Stomach (tissue), 8 donors: ENCODE measurements at regions not wholly inside any gene's neighbourhood (a gene's known extent, or its start where the extent isn't known, plus 50 kb on each side); places are given as distances from the start of the nearest gene placed in this dataset.

Experiments
- DNase-seq, 2 donors: peaks; one replicate each; pipeline versions ENCODE4 v3.0.0 to v3.0.0-alpha.2; 2013 to 2019
- H3K27ac ChIP-seq, 5 donors: fragments of 200-600 bp in 4 of 5; sonication (generic) in 4 of 5; one replicate each; pipeline ENCODE4 v1.5.1; 2013 to 2019; ENCODE audit warnings: mild to moderate bottlenecking in 1 of 5, moderate library complexity in 1 of 5
- H3K27me3 ChIP-seq, 3 donors: fragments of 200-600 bp; sonication (generic); one replicate each; pipeline ENCODE4 v1.5.1; 2017 to 2019; ENCODE audit warnings: mixed run types in 1 of 3
- H3K36me3 ChIP-seq, 4 donors: fragments of 200-600 bp; sonication (generic); 1 replicate in 3 of 4; 2 replicates in 1 of 4; pipeline ENCODE4 v1.5.1; 2016 to 2019
- H3K4me1 ChIP-seq, 4 donors: fragments of 200-600 bp; sonication (generic); one replicate each; pipeline ENCODE4 v1.5.1; 2016 to 2019
- H3K4me3 ChIP-seq, 4 donors: fragments of 200-600 bp; sonication (generic) in 3 of 4; one replicate each; pipeline ENCODE4 v1.5.1; 2016 to 2019; ENCODE audit warnings: mild to moderate bottlenecking in 1 of 4
- H3K9me3 ChIP-seq, 4 donors: fragments of 200-600 bp; sonication (generic); one replicate each; pipeline ENCODE4 v1.5.1; 2016 to 2019
- EP300 ChIP-seq: sonication (generic); formaldehyde crosslinking; IDR thresholded peaks from one replicate; pipeline ENCODE4 v1.6.1; 2017; ENCODE audit warnings: antibody characterized with exemption
- POLR2A ChIP-seq, 4 donors: fragments of 450-650 bp; IDR thresholded peaks; one replicate each; pipeline ENCODE4 v1.6.1; 2016; ENCODE audit warnings: antibody characterized with exemption in 4 of 4, control low read depth in 2 of 4, mild to moderate bottlenecking in 1 of 4, moderate library complexity in 1 of 4
- POLR2AphosphoS5 ChIP-seq, 3 donors: sonication (generic); formaldehyde crosslinking; IDR thresholded peaks; one replicate each; pipeline ENCODE4 v1.6.1; 2016; ENCODE audit warnings: antibody characterized with exemption in 3 of 3
- WGBS, 5 donors: extraction: QIAGEN DNeasy Blood & Tissue Kit in 3 of 5; methylation state at CpG; one replicate each; pipeline versions ENCODE4 v1.1.5 to v1.1.7; 2013 to 2018; 5-methylcytosine and 5-hydroxymethylcytosine counted together
- intact Hi-C: fragments of 100-400 bp; cut with DNase I; formaldehyde crosslinking; loops from one replicate; pipeline ENCODE4 v1.15.1; 2023; ENCODE audit warnings: low total_unique reads
- TF ChIP-seq, protein P1 (sequence below), 7 experiments: fragments of 450-650 bp in 4 of 7; fragments of 200-600 bp in 3 of 7; sonication (generic) in 3 of 7; IDR thresholded peaks; one replicate each; pipeline ENCODE4 v1.5.1; 2016 to 2019; ENCODE audit warnings: antibody characterized with exemption in 7 of 7, control low read depth in 2 of 7, mild to moderate bottlenecking in 1 of 7
- donor health status: healthy with polysubstance abuse.
- donor health status: Bipolar disorder and iron deficiency.
- donor health status: healthy.

DNA sequence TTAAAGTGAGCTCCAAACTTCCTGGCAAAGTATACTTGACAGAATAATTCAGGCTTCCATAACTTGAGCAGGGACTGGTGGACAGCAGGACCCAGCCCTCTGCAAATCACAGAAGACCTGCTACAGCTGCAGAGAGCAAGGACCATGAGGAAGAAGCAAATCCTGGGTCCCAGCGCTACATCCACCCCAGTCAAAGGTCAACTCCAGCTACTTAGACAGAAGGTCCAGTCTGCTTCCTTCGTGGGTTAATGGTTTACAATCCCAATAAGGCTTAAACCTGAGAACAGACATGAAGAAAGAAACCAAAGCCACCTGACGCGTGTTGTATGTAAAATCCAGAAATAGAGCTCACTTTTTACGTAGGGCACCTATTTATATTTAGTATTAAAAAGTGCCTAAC, 57.7 kb downstream of the SHANK2 start:
- no peak for DNase-seq
- H3K4me1 ChIP-seq: no peaks in the 10 kb centered on the region
- TF ChIP-seq POLR2A (IDR thresholded peaks at IDR 0.05) (no peak), POLR2AphosphoS5 (IDR thresholded peaks at IDR 0.05) (no peak)
- TF ChIP-seq, protein P1, sequence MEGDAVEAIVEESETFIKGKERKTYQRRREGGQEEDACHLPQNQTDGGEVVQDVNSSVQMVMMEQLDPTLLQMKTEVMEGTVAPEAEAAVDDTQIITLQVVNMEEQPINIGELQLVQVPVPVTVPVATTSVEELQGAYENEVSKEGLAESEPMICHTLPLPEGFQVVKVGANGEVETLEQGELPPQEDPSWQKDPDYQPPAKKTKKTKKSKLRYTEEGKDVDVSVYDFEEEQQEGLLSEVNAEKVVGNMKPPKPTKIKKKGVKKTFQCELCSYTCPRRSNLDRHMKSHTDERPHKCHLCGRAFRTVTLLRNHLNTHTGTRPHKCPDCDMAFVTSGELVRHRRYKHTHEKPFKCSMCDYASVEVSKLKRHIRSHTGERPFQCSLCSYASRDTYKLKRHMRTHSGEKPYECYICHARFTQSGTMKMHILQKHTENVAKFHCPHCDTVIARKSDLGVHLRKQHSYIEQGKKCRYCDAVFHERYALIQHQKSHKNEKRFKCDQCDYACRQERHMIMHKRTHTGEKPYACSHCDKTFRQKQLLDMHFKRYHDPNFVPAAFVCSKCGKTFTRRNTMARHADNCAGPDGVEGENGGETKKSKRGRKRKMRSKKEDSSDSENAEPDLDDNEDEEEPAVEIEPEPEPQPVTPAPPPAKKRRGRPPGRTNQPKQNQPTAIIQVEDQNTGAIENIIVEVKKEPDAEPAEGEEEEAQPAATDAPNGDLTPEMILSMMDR (IDR thresholded peaks at IDR 0.05): no peak
- H3K27me3 ChIP-seq: no peaks in the 10 kb centered on the region
- H3K27ac ChIP-seq: no peak overlapping the region
- 82 to 97% (median 92%) methylated on average over 5 of the region's 5 CpGs for WGBS, 5 donors
- no peaks in the 10 kb centered on the region for H3K9me3 ChIP-seq
- H3K36me3 ChIP-seq: peaks cover 0 to 4% (median 0%) of the 10 kb centered on the region in 4 donors
- no peak overlapping the region for H3K4me3 ChIP-seq
- intact Hi-C loops: no loop called here

GRCh38 chr11:71193431-71193830, 58.9 kb downstream of the SHANK2 start:
- H3K4me3 ChIP-seq: no peak overlapping the region
- no peaks in the 10 kb centered on the region for H3K9me3 ChIP-seq
- WGBS, 5 donors: 87 to 97% (median 91%) methylated on average over 9 to 10 of the region's 10 CpGs
- H3K4me1 ChIP-seq: no peaks in the 10 kb centered on the region
- no peak overlapping the region for H3K27ac ChIP-seq
- H3K27me3 ChIP-seq: no peaks in the 10 kb centered on the region
- DNase-seq: no peak
- peaks cover 0 to 4% (median 0%) of the 10 kb centered on the region in 4 donors for H3K36me3 ChIP-seq
- no peak for TF ChIP-seq POLR2AphosphoS5 (IDR thresholded peaks at IDR 0.05)
- TF ChIP-seq, protein P1 (IDR thresholded peaks at IDR 0.05): no peak
- TF ChIP-seq POLR2A (IDR thresholded peaks at IDR 0.05): no peak
- TF ChIP-seq EP300: no peak
- intact Hi-C loops: no loop called here

- Histone ChIP-seq H3K4me1 (no peaks in the 10 kb centered on the region), H3K36me3 (peaks cover 0 to 4% (median 0%) of the 10 kb centered on the region in 4 donors), H3K27me3 (no peaks in the 10 kb centered on the region), H3K9me3 (no peaks in the 10 kb centered on the region), H3K4me3 (no peak overlapping the region), H3K27ac (no peak overlapping the region)
- intact Hi-C loops: no loop called here
- no peak for DNase-seq
- TF ChIP-seq EP300: no peak
- TF ChIP-seq, protein P1 (IDR thresholded peaks at IDR 0.05): no peak
- TF ChIP-seq POLR2AphosphoS5 (IDR thresholded peaks at IDR 0.05): no peak
- TF ChIP-seq POLR2A (IDR thresholded peaks at IDR 0.05): no peak
- WGBS, 5 donors: 65 to 81% (median 77%) methylated on average over 3 of the region's 3 CpGs
Observed at GRCh38 chr11:71192629-71193028, 59.7 kb downstream of the SHANK2 start.

GRCh38 chr11:71191201-71191600, 61.2 kb downstream of the SHANK2 start:
- Histone ChIP-seq H3K9me3 (no peaks in the 10 kb centered on the region), H3K27me3 (no peaks in the 10 kb centered on the region), H3K4me1 (no peaks in the 10 kb centered on the region), H3K36me3 (peaks cover 0 to 4% (median 0%) of the 10 kb centered on the region in 4 donors), H3K27ac (no peak overlapping the region), H3K4me3 (no peak overlapping the region)
- TF ChIP-seq POLR2A (IDR thresholded peaks at IDR 0.05) (no peak), EP300 (no peak), POLR2AphosphoS5 (IDR thresholded peaks at IDR 0.05) (no peak)
- TF ChIP-seq, protein P1 (IDR thresholded peaks at IDR 0.05): no peak
- intact Hi-C loops: no loop called here
- 86 to 95% (median 93%) methylated on average over 8 of the region's 8 CpGs for WGBS, 5 donors
- DNase-seq: no peak
